ENCODE measurements at regions not wholly inside any gene's neighbourhood (a gene's known extent, or its start where the extent isn't known, plus 50 kb on each side); places are given as distances from the start of the nearest gene placed in this dataset.
"Not testable (repeated sequence)": the region's sequence is repeated elsewhere in the genome, so short reads cannot be mapped to it uniquely, and the experiment has no call there.

GRCh38 chr22:25334631-25335030 lies 115.2 kb downstream of the CRYBB2 start:
- POLR2A ChIA-PET: not testable (repeated sequence)
- CTCF ChIA-PET (ENCODE audit: low intra/inter-chr PET ratio, low total read pairs): interaction anchor here (1.0 to 3.0 kb wide), 3 partner anchors 99 to 254 kb away, joined by 3 to 14 read pairs (median 3); no protein-coding TSS in a partner anchor

GRCh38 chr22:25335276-25335675 lies 115.8 kb downstream of the CRYBB2 start:
- in situ Hi-C loops (cut with HindIII; ENCODE audit: extremely low pct_ligation_motif_present, low pct_unique_long_range_greater_than_20kb): loop anchor here (10.0 kb wide), 1 partner anchor 260 kb away; no protein-coding TSS in a partner anchor
- H3K27ac ChIP-seq (ENCODE audit: extremely low read length, insufficient read depth, low read length); FAIRE-seq; H3K4me3 ChIP-seq (replicated peaks in 1 of 3; ENCODE audit: insufficient read depth in 1 of 3, low read depth in 2 of 3, low read length in 3 of 3); H3K9me3 ChIP-seq (ENCODE audit: low read length); H3K4me2 ChIP-seq (ENCODE audit: low read depth, low read length); intact Hi-C loops (cut with micrococcal nuclease; ENCODE audit: unreplicated experiment); H2AFZ ChIP-seq (ENCODE audit: low read length); H3K27me3 ChIP-seq (ENCODE audit: control insufficient read depth in 1 of 2, insufficient read depth in 2 of 2, low read length in 2 of 2); POLR2A ChIA-PET; H3K79me2 ChIP-seq (ENCODE audit: insufficient read depth, low read length); H3K9ac ChIP-seq (ENCODE audit: insufficient read depth, low read depth, low read length); BruUV-seq (replicated peaks); H3K36me3 ChIP-seq (replicated peaks in 1 of 2; ENCODE audit: control insufficient read depth in 1 of 2, insufficient read depth in 2 of 2, low read length in 2 of 2); DNase-seq (ENCODE audit: low spot score); ATAC-seq; H4K20me1 ChIP-seq (ENCODE audit: insufficient read depth, low read length): not testable (repeated sequence)
- WGBS (ENCODE audit: low lambda C conversion rate): 83% methylated on average over 2 of the region's 4 CpGs
- H3K4me1 ChIP-seq (ENCODE audit: insufficient read depth, low read length): peaks cover 18% of the 10 kb centered on the region
- CTCF ChIA-PET (ENCODE audit: low intra/inter-chr PET ratio, low total read pairs): interaction anchor here (3.0 kb wide), 1 partner anchor 99 kb away, joined by 14 read pairs; no protein-coding TSS in a partner anchor

More at GRCh38 chr22:25334631-25335030, 115.2 kb downstream of the CRYBB2 start:
- H3K4me3 ChIP-seq (replicated peaks in 1 of 3; ENCODE audit: insufficient read depth in 1 of 3, low read depth in 2 of 3, low read length in 3 of 3); H3K9me3 ChIP-seq (ENCODE audit: low read length); H2AFZ ChIP-seq (ENCODE audit: low read length); H3K27ac ChIP-seq (ENCODE audit: extremely low read length, insufficient read depth, low read length); H3K27me3 ChIP-seq (ENCODE audit: control insufficient read depth in 1 of 2, insufficient read depth in 2 of 2, low read length in 2 of 2); DNase-seq (ENCODE audit: low spot score); H3K9ac ChIP-seq (ENCODE audit: insufficient read depth, low read depth, low read length); BruUV-seq (replicated peaks); FAIRE-seq; H4K20me1 ChIP-seq (ENCODE audit: insufficient read depth, low read length); H3K4me2 ChIP-seq (ENCODE audit: low read depth, low read length); H3K36me3 ChIP-seq (replicated peaks in 1 of 2; ENCODE audit: control insufficient read depth in 1 of 2, insufficient read depth in 2 of 2, low read length in 2 of 2); intact Hi-C loops (cut with micrococcal nuclease; ENCODE audit: unreplicated experiment); H3K79me2 ChIP-seq (ENCODE audit: insufficient read depth, low read length); ATAC-seq: not testable (repeated sequence)
- in situ Hi-C loops (cut with HindIII; ENCODE audit: extremely low pct_ligation_motif_present, low pct_unique_long_range_greater_than_20kb): loop anchor here (5.0 to 10.0 kb wide), 2 partner anchors 97 to 260 kb away; no protein-coding TSS in a partner anchor
- WGBS (ENCODE audit: low lambda C conversion rate): 90% methylated on average over 17 of the region's 17 CpGs
- peaks cover 18% of the 10 kb centered on the region for H3K4me1 ChIP-seq (ENCODE audit: insufficient read depth, low read length)

- H3K4me3 ChIP-seq (replicated peaks in 1 of 3; ENCODE audit: insufficient read depth in 1 of 3, low read depth in 2 of 3, low read length in 3 of 3); in situ Hi-C loops (cut with HindIII; ENCODE audit: extremely low pct_ligation_motif_present, low pct_unique_long_range_greater_than_20kb); H3K36me3 ChIP-seq (replicated peaks in 1 of 2; ENCODE audit: control insufficient read depth in 1 of 2, insufficient read depth in 2 of 2, low read length in 2 of 2); H3K4me2 ChIP-seq (ENCODE audit: low read depth, low read length); intact Hi-C loops (cut with micrococcal nuclease; ENCODE audit: unreplicated experiment); H4K20me1 ChIP-seq (ENCODE audit: insufficient read depth, low read length); H3K27ac ChIP-seq (ENCODE audit: extremely low read length, insufficient read depth, low read length); FAIRE-seq; DNase-seq (ENCODE audit: low spot score); ATAC-seq; CTCF ChIA-PET (ENCODE audit: low intra/inter-chr PET ratio, low total read pairs); POLR2A ChIA-PET; H3K9me3 ChIP-seq (ENCODE audit: low read length); H3K27me3 ChIP-seq (ENCODE audit: control insufficient read depth in 1 of 2, insufficient read depth in 2 of 2, low read length in 2 of 2); H3K79me2 ChIP-seq (ENCODE audit: insufficient read depth, low read length); BruUV-seq (replicated peaks); H3K9ac ChIP-seq (ENCODE audit: insufficient read depth, low read depth, low read length); H2AFZ ChIP-seq (ENCODE audit: low read length): not testable (repeated sequence)
- WGBS (ENCODE audit: low lambda C conversion rate): 100% methylated on average over 3 of the region's 5 CpGs
- H3K4me1 ChIP-seq (ENCODE audit: insufficient read depth, low read length): peaks cover 18% of the 10 kb centered on the region
Observed at GRCh38 chr22:25340536-25340935, 121.1 kb downstream of the CRYBB2 start.

GRCh38 chr22:25344366-25344765 lies 124.9 kb downstream of the CRYBB2 start:
- BruUV-seq (replicated peaks); H3K27me3 ChIP-seq (ENCODE audit: control insufficient read depth in 1 of 2, insufficient read depth in 2 of 2, low read length in 2 of 2); intact Hi-C loops (cut with micrococcal nuclease; ENCODE audit: unreplicated experiment); H3K27ac ChIP-seq (ENCODE audit: extremely low read length, insufficient read depth, low read length); H3K4me3 ChIP-seq (replicated peaks in 1 of 3; ENCODE audit: insufficient read depth in 1 of 3, low read depth in 2 of 3, low read length in 3 of 3); H4K20me1 ChIP-seq (ENCODE audit: insufficient read depth, low read length); in situ Hi-C loops (cut with HindIII; ENCODE audit: extremely low pct_ligation_motif_present, low pct_unique_long_range_greater_than_20kb); FAIRE-seq; H3K9me3 ChIP-seq (ENCODE audit: low read length); ATAC-seq; H3K4me1 ChIP-seq (ENCODE audit: insufficient read depth, low read length); DNase-seq (ENCODE audit: low spot score); H3K4me2 ChIP-seq (ENCODE audit: low read depth, low read length); H3K9ac ChIP-seq (ENCODE audit: insufficient read depth, low read depth, low read length); CTCF ChIA-PET (ENCODE audit: low intra/inter-chr PET ratio, low total read pairs); POLR2A ChIA-PET; H2AFZ ChIP-seq (ENCODE audit: low read length); H3K79me2 ChIP-seq (ENCODE audit: insufficient read depth, low read length); H3K36me3 ChIP-seq (replicated peaks in 1 of 2; ENCODE audit: control insufficient read depth in 1 of 2, insufficient read depth in 2 of 2, low read length in 2 of 2): not testable (repeated sequence)
- 83% methylated on average over 2 of the region's 10 CpGs for WGBS (ENCODE audit: low lambda C conversion rate)

All from HepG2 (cell line).